ENCODE measurements at regions not wholly inside any gene's neighbourhood (a gene's known extent, or its start where the extent isn't known, plus 50 kb on each side); places are given as distances from the start of the nearest gene placed in this dataset.

GRCh38 chr4:124535003-124535402 lies 177.5 kb downstream of the ANKRD50 start:
- no peak for TF ChIP-seq PKNOX1 (IDR thresholded peaks at IDR 0.05)
- TF ChIP-seq ELF4 (IDR thresholded peaks at IDR 0.05) = no peak
- no peak for TF ChIP-seq FOXM1 (IDR thresholded peaks at IDR 0.05; ENCODE audit: borderline replicate concordance)
